HL-60 (cell line): ENCODE measurements at regions not wholly inside any gene's neighbourhood (a gene's known extent, or its start where the extent isn't known, plus 50 kb on each side); places are given as distances from the start of the nearest gene placed in this dataset.

Source experiments
- GABPA ChIP-seq: IDR thresholded peaks from 2 replicates; pipeline ENCODE4 v1.6.1; 2012; ENCODE audit warnings: low read depth
- POLR2AphosphoS5 ChIP-seq: IDR thresholded peaks from 2 replicates; pipeline ENCODE4 v1.6.1; 2012; ENCODE audit warnings: low read depth
- TF ChIP-seq, protein P1 (sequence below): IDR thresholded peaks from one replicate; pipeline ENCODE4 v1.5.1; 2011; ENCODE audit warnings: low read length, control low read depth, inconsistent platforms; ENCODE audit not compliant: insufficient read depth
- TF ChIP-seq, protein P2 (sequence below): IDR thresholded peaks from 2 replicates; pipeline ENCODE4 v1.6.1; 2012; ENCODE audit warnings: low read depth; ENCODE audit not compliant: insufficient replicate concordance

DNA sequence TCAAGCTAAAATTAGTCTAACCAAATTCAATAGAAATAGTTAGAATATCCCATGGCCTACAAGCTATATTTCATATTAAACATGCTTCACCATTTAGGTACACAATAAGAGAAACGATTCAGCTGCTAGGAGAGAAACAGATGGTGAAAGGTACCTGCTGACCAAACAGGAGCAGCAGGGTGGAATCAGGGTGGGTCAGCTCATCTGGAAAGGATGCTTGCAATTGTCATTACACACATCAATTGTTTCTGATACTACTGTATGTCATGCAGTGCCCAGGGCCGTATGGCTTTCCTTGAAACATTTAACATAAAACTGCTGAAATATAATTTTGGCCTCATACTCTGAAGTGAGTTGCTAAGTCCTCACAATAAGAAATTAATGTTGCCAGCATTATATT is 776.0 kb downstream of the DACH1 start:
- TF ChIP-seq, protein P1, sequence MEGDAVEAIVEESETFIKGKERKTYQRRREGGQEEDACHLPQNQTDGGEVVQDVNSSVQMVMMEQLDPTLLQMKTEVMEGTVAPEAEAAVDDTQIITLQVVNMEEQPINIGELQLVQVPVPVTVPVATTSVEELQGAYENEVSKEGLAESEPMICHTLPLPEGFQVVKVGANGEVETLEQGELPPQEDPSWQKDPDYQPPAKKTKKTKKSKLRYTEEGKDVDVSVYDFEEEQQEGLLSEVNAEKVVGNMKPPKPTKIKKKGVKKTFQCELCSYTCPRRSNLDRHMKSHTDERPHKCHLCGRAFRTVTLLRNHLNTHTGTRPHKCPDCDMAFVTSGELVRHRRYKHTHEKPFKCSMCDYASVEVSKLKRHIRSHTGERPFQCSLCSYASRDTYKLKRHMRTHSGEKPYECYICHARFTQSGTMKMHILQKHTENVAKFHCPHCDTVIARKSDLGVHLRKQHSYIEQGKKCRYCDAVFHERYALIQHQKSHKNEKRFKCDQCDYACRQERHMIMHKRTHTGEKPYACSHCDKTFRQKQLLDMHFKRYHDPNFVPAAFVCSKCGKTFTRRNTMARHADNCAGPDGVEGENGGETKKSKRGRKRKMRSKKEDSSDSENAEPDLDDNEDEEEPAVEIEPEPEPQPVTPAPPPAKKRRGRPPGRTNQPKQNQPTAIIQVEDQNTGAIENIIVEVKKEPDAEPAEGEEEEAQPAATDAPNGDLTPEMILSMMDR: no peak
- no peak for TF ChIP-seq GABPA
- TF ChIP-seq, protein P2, sequence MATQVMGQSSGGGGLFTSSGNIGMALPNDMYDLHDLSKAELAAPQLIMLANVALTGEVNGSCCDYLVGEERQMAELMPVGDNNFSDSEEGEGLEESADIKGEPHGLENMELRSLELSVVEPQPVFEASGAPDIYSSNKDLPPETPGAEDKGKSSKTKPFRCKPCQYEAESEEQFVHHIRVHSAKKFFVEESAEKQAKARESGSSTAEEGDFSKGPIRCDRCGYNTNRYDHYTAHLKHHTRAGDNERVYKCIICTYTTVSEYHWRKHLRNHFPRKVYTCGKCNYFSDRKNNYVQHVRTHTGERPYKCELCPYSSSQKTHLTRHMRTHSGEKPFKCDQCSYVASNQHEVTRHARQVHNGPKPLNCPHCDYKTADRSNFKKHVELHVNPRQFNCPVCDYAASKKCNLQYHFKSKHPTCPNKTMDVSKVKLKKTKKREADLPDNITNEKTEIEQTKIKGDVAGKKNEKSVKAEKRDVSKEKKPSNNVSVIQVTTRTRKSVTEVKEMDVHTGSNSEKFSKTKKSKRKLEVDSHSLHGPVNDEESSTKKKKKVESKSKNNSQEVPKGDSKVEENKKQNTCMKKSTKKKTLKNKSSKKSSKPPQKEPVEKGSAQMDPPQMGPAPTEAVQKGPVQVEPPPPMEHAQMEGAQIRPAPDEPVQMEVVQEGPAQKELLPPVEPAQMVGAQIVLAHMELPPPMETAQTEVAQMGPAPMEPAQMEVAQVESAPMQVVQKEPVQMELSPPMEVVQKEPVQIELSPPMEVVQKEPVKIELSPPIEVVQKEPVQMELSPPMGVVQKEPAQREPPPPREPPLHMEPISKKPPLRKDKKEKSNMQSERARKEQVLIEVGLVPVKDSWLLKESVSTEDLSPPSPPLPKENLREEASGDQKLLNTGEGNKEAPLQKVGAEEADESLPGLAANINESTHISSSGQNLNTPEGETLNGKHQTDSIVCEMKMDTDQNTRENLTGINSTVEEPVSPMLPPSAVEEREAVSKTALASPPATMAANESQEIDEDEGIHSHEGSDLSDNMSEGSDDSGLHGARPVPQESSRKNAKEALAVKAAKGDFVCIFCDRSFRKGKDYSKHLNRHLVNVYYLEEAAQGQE: no peak
- TF ChIP-seq POLR2AphosphoS5: no peak
